H1 (cell line): ENCODE measurements at regions not wholly inside any gene's neighbourhood (a gene's known extent, or its start where the extent isn't known, plus 50 kb on each side); places are given as distances from the start of the nearest gene placed in this dataset.

ENCODE experiments used
- CHD7 ChIP-seq: fragments of 300-600 bp; sonication (generic); IDR thresholded peaks from 2 replicates; pipeline ENCODE4 v1.7.1; 2012; ENCODE audit warnings: low read length, moderate library complexity, mild to moderate bottlenecking, inconsistent platforms; ENCODE audit not compliant: insufficient replicate concordance
- KDM1A ChIP-seq: fragments of 200-600, 300-600 bp; sonication (generic); IDR thresholded peaks from 2 replicates; pipeline ENCODE4 v1.7.1; 2016; ENCODE audit warnings: mild to moderate bottlenecking, low read length, borderline replicate concordance
- SRF ChIP-seq: IDR thresholded peaks from 2 replicates; pipeline ENCODE4 v1.6.1; 2011; ENCODE audit warnings: mild to moderate bottlenecking, low read depth, low read length, moderate library complexity
- SUZ12 ChIP-seq: fragments of 200-600 bp; sonication (generic); IDR thresholded peaks from 2 replicates; pipeline ENCODE4 v1.6.1; 2012; ENCODE audit warnings: mild to moderate bottlenecking, inconsistent platforms, low read length, moderate library complexity, mixed read lengths
- USF2 ChIP-seq: IDR thresholded peaks from 2 replicates; pipeline ENCODE4 v1.6.1; 2011; ENCODE audit warnings: low read length, improper control_type of control experiment
- YY1 ChIP-seq: IDR thresholded peaks from 2 replicates; pipeline ENCODE4 v1.6.1; 2011; ENCODE audit warnings: low read depth, mild to moderate bottlenecking, low read length
- ZNF274 ChIP-seq: IDR thresholded peaks from 2 replicates; pipeline ENCODE4 v1.7.0; 2012; ENCODE audit warnings: low read length, borderline replicate concordance; ENCODE audit errors: extremely low read depth

- TF ChIP-seq YY1 (no peak), SRF (no peak), KDM1A (no peak), CHD7 (no peak), SUZ12 (no peak), USF2 (no peak), ZNF274 (no peak)
Measured at GRCh38 chr14:65208548-65208947, 106.2 kb upstream of the MAX start (continued).
